IMR-90 (cell line): ENCODE measurements at regions not wholly inside any gene's neighbourhood (a gene's known extent, or its start where the extent isn't known, plus 50 kb on each side); places are given as distances from the start of the nearest gene placed in this dataset.

Source experiments
- ATAC-seq: fragments of 200-7000 bp; cut with Tn5 transposase; 2 replicates; pipeline ENCODE4 v1.9.1; 2020; ENCODE audit warnings: low read depth, mild to moderate bottlenecking, moderate library complexity
- BruUV-seq: library from RNA; stranded (reverse); fragments of 400-500 nt; replicated peaks from 2 replicates; lab custom pipeline; 2021; lab: Mats Ljungman, UMichigan
- CTCF ChIA-PET: fragments of 300-600 bp; formaldehyde crosslinking; extraction: SDS; loops from one replicate; lab custom pipeline; 2021; ENCODE audit warnings: antibody characterized with exemption; lab: Yijun Ruan, JAX
- POLR2A ChIA-PET: fragments of 300-600 bp; sonication (Branson Sonifier 250); formaldehyde crosslinking; loops from one replicate; lab custom pipeline; 2022; ENCODE audit warnings: antibody characterized with exemption; ENCODE audit not compliant: unreplicated experiment; lab: Charles Lee
- DNase-seq: peaks from one replicate; pipeline ENCODE4 v3.0.0; 2013
- H2AFZ ChIP-seq: replicated peaks from 2 replicates; pipeline ENCODE3; 2013; ENCODE audit warnings: low read length, mild to moderate bottlenecking; ENCODE audit not compliant: poor library complexity
- H2AK5ac ChIP-seq: 2 replicates; pipeline ENCODE4 v1.6.1; 2013; ENCODE audit warnings: low read depth, low read length, inconsistent platforms
- H2AK9ac ChIP-seq: replicated peaks from 2 replicates; pipeline ENCODE3; 2013; ENCODE audit warnings: mild to moderate bottlenecking, low read depth, low read length, moderate library complexity; ENCODE audit not compliant: poor library complexity
- H2BK120ac ChIP-seq: 2 replicates; pipeline ENCODE4 v1.6.1; 2013; ENCODE audit warnings: low read depth, low read length, inconsistent platforms
- H2BK15ac ChIP-seq: 3 replicates; pipeline ENCODE4 v1.6.1; 2013; ENCODE audit warnings: low read depth, low read length, inconsistent platforms
- H2BK20ac ChIP-seq: 2 replicates; pipeline ENCODE4 v1.6.1; 2013; ENCODE audit warnings: low read depth, mild to moderate bottlenecking, inconsistent platforms, low read length, moderate library complexity
- H2BK5ac ChIP-seq: 2 replicates; pipeline ENCODE4 v1.6.1; 2013; ENCODE audit warnings: mild to moderate bottlenecking, low read depth, low read length, inconsistent platforms; ENCODE audit not compliant: poor library complexity, severe bottlenecking
- H3K14ac ChIP-seq: replicated peaks from 2 replicates; pipeline ENCODE4 v1.6.1; 2013; ENCODE audit warnings: low read depth, low read length, inconsistent platforms
- H3K18ac ChIP-seq: 2 replicates; pipeline ENCODE4 v1.6.1; 2013; ENCODE audit warnings: low read depth, low read length, control low read depth
- H3K23ac ChIP-seq: 2 replicates; pipeline ENCODE4 v1.6.1; 2013; ENCODE audit warnings: low read depth, low read length, inconsistent platforms
- H3K27ac ChIP-seq: 2 replicates; pipeline ENCODE4 v1.5.1; 2013; ENCODE audit warnings: mild to moderate bottlenecking, control low read depth, low read length; ENCODE audit not compliant: insufficient read depth
- H3K27me3 ChIP-seq: 2 replicates; pipeline ENCODE4 v1.6.1; 2013; ENCODE audit warnings: low read length; ENCODE audit not compliant: control insufficient read depth, insufficient read depth
- H3K36me3 ChIP-seq: 2 replicates; pipeline ENCODE4 v1.6.1; 2013; ENCODE audit warnings: low read length, mixed read lengths; ENCODE audit not compliant: control insufficient read depth, insufficient read depth
- H3K4ac ChIP-seq: 2 replicates; pipeline ENCODE4 v1.6.1; 2013; ENCODE audit warnings: low read depth, low read length, inconsistent platforms
- H3K4me1 ChIP-seq: 2 replicates; pipeline ENCODE4 v1.6.1; 2013; ENCODE audit warnings: low read length, mixed read lengths; ENCODE audit not compliant: control insufficient read depth, insufficient read depth
- H3K4me2 ChIP-seq: 2 replicates; pipeline ENCODE4 v1.6.1; 2013; ENCODE audit warnings: low read depth, mild to moderate bottlenecking, control low read depth, low read length, moderate library complexity
- H3K4me3 ChIP-seq: 2 replicates; pipeline ENCODE4 v1.5.1; 2013; ENCODE audit warnings: low read depth, mild to moderate bottlenecking, control low read depth, low read length, moderate library complexity; ENCODE audit not compliant: insufficient read depth
- H3K56ac ChIP-seq: 2 replicates; pipeline ENCODE4 v1.6.1; 2013; ENCODE audit warnings: low read length, inconsistent platforms; ENCODE audit not compliant: insufficient read depth; ENCODE audit errors: extremely low read depth
- H3K79me1 ChIP-seq, 2 experiments: 2 replicates each; pipeline ENCODE4 v1.6.1; 2013; ENCODE audit warnings: low read length in 2 of 2, inconsistent platforms in 1 of 2, low read depth in 1 of 2
- H3K9ac ChIP-seq: 2 replicates; pipeline ENCODE4 v1.6.1; 2013; ENCODE audit warnings: low read depth, low read length, control low read depth
- H3K9me1 ChIP-seq: 2 replicates; pipeline ENCODE4 v1.6.1; 2013; ENCODE audit warnings: low read length, inconsistent platforms; ENCODE audit not compliant: insufficient read depth
- H3K9me3 ChIP-seq: 2 replicates; pipeline ENCODE4 v1.6.1; 2013; ENCODE audit warnings: low read length; ENCODE audit not compliant: control insufficient read depth, insufficient read depth
- H4K20me1 ChIP-seq: 2 replicates; pipeline ENCODE4 v1.6.1; 2013; ENCODE audit warnings: low read length, inconsistent platforms; ENCODE audit not compliant: insufficient read depth
- H4K5ac ChIP-seq: 2 replicates; pipeline ENCODE4 v1.6.1; 2013; ENCODE audit warnings: mild to moderate bottlenecking, low read depth, low read length, control low read depth
- H4K8ac ChIP-seq, 2 experiments: 2 replicates each; pipeline ENCODE4 v1.6.1; 2013; ENCODE audit warnings: low read depth in 2 of 2, low read length in 2 of 2, control low read depth in 1 of 2, inconsistent platforms in 1 of 2
- H4K91ac ChIP-seq: 2 replicates; pipeline ENCODE4 v1.6.1; 2013; ENCODE audit warnings: low read depth, low read length, inconsistent platforms; ENCODE audit not compliant: insufficient read depth
- CTCF ChIP-seq: conservative IDR thresholded peaks from 2 replicates; pipeline ENCODE4 v1.5.1; 2012; ENCODE audit warnings: mild to moderate bottlenecking, low read depth, low read length, improper control_type of control experiment
- ELK1 ChIP-seq: fragments of 150-350 bp; IDR thresholded peaks from 2 replicates; pipeline ENCODE4 v1.6.1; 2016; ENCODE audit warnings: low read depth, mild to moderate bottlenecking, low read length, moderate library complexity, borderline replicate concordance
- FOS ChIP-seq: fragments of 150-350 bp; IDR thresholded peaks from 2 replicates; pipeline ENCODE4 v1.6.1; 2016; ENCODE audit warnings: low read depth, low read length
- MAFK ChIP-seq: IDR thresholded peaks from 2 replicates; pipeline ENCODE4 v1.6.1; 2012; ENCODE audit warnings: low read depth, low read length, improper control_type of control experiment
- MAZ ChIP-seq: IDR thresholded peaks from 2 replicates; pipeline ENCODE4 v1.6.1; 2012; ENCODE audit warnings: low read depth, mild to moderate bottlenecking, low read length, improper control_type of control experiment, moderate library complexity, borderline replicate concordance
- POLR2A ChIP-seq: IDR thresholded peaks from 2 replicates; pipeline ENCODE4 v1.6.1; 2012; ENCODE audit warnings: mild to moderate bottlenecking, low read depth, low read length
- WGBS, 2 experiments: methylation state at CpG; one replicate each; pipeline versions ENCODE4 v1.1.5 to v1.1.7; 2013; ENCODE audit warnings: missing lambda C conversion rate in 2 of 2; ENCODE audit not compliant: insufficient read length in 1 of 2; ENCODE audit errors: extremely low coverage in 2 of 2; 5-methylcytosine and 5-hydroxymethylcytosine counted together
- dilution Hi-C: fragments of 300-500 bp; cut with HindIII; formaldehyde crosslinking; loops from one replicate; pipeline ENCODE4 v1.14.3; 2018; ENCODE audit warnings: low sequenced_read_pairs; ENCODE audit not compliant: unreplicated experiment
- in situ Hi-C: fragments of 300-500 bp; cut with MboI; formaldehyde crosslinking; loops from 3 replicates; pipeline ENCODE4 v1.14.3; 2019; ENCODE audit warnings: low sequenced_read_pairs, inconsistent platforms, mixed read lengths
- intact Hi-C: fragments of 100-400 bp; cut with micrococcal nuclease; formaldehyde crosslinking; loops from 2 replicates; pipeline ENCODE4 v1.10.0; 2022

GRCh38 chr18:39380186-39380725, 1814.7 kb upstream of the CELF4 start:
- Histone ChIP-seq H4K20me1 (no peaks in the 10 kb centered on the region), H4K5ac (no peak overlapping the region), H3K9me3 (no peaks in the 10 kb centered on the region), H3K4ac (no peak overlapping the region), H2AK9ac (no peak overlapping the region), H4K8ac (no peak overlapping the region), H3K4me1 (no peaks in the 10 kb centered on the region), H3K56ac (no peak overlapping the region), H2AFZ (no peak overlapping the region), H2BK120ac (no peak overlapping the region), H3K27me3 (no peaks in the 10 kb centered on the region), H3K23ac (no peak overlapping the region), H3K4me3 (no peak overlapping the region), H3K79me1 (no peaks in the 10 kb centered on the region), H2AK5ac (no peak overlapping the region), H3K14ac (no peak overlapping the region), H3K9ac (no peak overlapping the region), H2BK5ac (no peak overlapping the region), H3K27ac (no peak overlapping the region), H2BK20ac (no peak overlapping the region), H2BK15ac (no peak overlapping the region), H4K91ac (no peak overlapping the region), H3K9me1 (no peaks in the 10 kb centered on the region), H3K4me2 (no peak overlapping the region), H3K36me3 (no peaks in the 10 kb centered on the region), H3K18ac (no peak overlapping the region)
- DNase-seq (no peak), ATAC-seq (no peak)
- ChIA-PET CTCF (no interaction called here), POLR2A (no interaction called here)
- intact Hi-C loops (no loop called here), dilution Hi-C loops (no loop called here), in situ Hi-C loops (no loop called here)
- no TSS peak for BruUV-seq
- no peak for TF ChIP-seq CTCF
- no peak for TF ChIP-seq ELK1
- no peak for TF ChIP-seq MAFK
- TF ChIP-seq FOS, result no peak
- TF ChIP-seq POLR2A, result no peak
- no peak for TF ChIP-seq MAZ
- no CpG with 5 or more reads among the region's 3 CpGs for WGBS, 2 experiments
